ENCODE measurements at regions not wholly inside any gene's neighbourhood (a gene's known extent, or its start where the extent isn't known, plus 50 kb on each side); places are given as distances from the start of the nearest gene placed in this dataset.
"Not testable (repeated sequence)": the region's sequence is repeated elsewhere in the genome, so short reads cannot be mapped to it uniquely, and the experiment has no call there.

GRCh38 chr2:16349811-16350210 is 315.8 kb downstream of the CYRIA start:
- Mint-ChIP-seq H3K9me3 (peaks cover 0 to 10% (median 0%) of the 10 kb centered on the region in 6 donors), H3K36me3 (no peaks in the 10 kb centered on the region), H3K27ac (no peak overlapping the region), H3K27me3 (ENCODE audit: low read depth in 3 of 3) (no peaks in the 10 kb centered on the region), H3K4me1 (no peaks in the 10 kb centered on the region), H3K4me3 (no peak overlapping the region)
- DNase-seq, result no peak

DNA sequence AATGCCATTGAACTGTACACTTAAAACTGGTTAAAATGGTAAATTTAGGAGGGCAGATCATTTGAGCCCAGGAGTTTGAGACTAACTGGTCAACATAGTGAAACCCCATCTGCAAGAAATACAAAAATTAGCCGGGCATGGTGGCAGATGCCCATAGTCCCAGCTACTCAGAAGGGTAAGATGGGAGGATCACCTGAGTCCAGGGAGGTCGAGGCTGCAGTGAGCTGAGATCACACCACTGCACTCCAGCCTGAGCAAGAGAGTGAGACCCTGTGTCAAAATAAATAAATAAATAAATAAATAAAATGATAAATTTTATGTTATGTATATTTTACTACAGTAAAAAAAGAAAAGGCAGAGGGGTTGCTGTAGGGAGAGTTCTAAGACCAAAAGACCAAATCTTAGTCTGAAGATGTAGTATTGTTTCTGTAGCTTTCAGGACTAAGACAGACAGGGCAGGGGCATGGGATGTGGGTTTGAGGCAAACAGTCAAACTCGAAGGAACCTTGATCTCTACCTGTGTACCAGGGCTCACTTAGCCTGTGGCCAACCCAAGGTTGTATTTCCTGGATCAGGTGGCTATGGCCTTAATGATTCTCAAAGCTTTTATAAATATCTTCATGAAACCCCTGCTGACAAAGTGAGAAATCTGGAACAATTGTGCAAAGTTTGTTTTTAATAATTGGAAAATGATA is 316.7 kb downstream of the CYRIA start:
- Mint-ChIP-seq H3K9me3 (peaks cover 0 to 8% (median 0%) of the 10 kb centered on the region in 6 donors), H3K4me3 (no peak overlapping the region), H3K27ac (no peak overlapping the region), H3K4me1 (no peaks in the 10 kb centered on the region), H3K36me3 (no peaks in the 10 kb centered on the region), H3K27me3 (ENCODE audit: low read depth in 3 of 3) (no peaks in the 10 kb centered on the region)
- DNase-seq, result no peak

DNA sequence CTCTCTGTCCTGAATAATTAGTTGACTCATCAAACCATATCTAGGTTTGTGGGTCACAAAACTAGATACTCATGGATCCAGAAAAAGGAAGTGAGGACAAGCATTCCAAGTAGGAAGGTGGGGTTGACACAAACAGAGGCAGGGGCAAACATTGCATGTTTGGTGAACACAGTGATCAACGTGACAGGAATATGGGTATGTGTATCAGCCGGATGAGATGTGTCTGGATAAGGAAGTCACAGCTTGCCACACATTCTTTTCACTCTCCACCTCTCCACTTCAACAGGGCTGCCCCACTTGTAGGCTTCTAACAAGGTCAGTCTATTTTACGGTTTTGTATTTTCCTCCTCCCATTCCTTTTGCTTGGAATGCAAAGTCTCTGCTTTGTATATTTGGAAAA is 319.0 kb downstream of the CYRIA start:
- DNase-seq, result no peak
- H3K4me1 Mint-ChIP-seq, result no peaks in the 10 kb centered on the region
- peaks cover 0 to 8% (median 0%) of the 10 kb centered on the region in 6 donors for H3K9me3 Mint-ChIP-seq
- no peak overlapping the region for H3K4me3 Mint-ChIP-seq
- no peaks in the 10 kb centered on the region for H3K27me3 Mint-ChIP-seq (ENCODE audit: low read depth in 3 of 3)
- no peak overlapping the region for H3K27ac Mint-ChIP-seq
- no peaks in the 10 kb centered on the region for H3K36me3 Mint-ChIP-seq

- H3K27ac Mint-ChIP-seq; H3K36me3 Mint-ChIP-seq; H3K27me3 Mint-ChIP-seq (ENCODE audit: low read depth in 3 of 3); DNase-seq; H3K9me3 Mint-ChIP-seq; H3K4me1 Mint-ChIP-seq; H3K4me3 Mint-ChIP-seq: not testable (repeated sequence)
These were observed 320.4 kb downstream of the CYRIA start for GRCh38 chr2:16345231-16345630.

- Mint-ChIP-seq H3K27ac (no peak overlapping the region), H3K9me3 (peaks cover 6 to 15% (median 7%) of the 10 kb centered on the region in 6 donors), H3K4me3 (no peak overlapping the region), H3K27me3 (ENCODE audit: low read depth in 3 of 3) (peaks cover 0 to 3% (median 0%) of the 10 kb centered on the region in 3 donors), H3K4me1 (no peaks in the 10 kb centered on the region), H3K36me3 (peaks cover 0 to 7% (median 0%) of the 10 kb centered on the region in 3 donors)
- DNase-seq, result no peak
These were observed 326.4 kb downstream of the CYRIA start for GRCh38 chr2:16339206-16339605.

DNA sequence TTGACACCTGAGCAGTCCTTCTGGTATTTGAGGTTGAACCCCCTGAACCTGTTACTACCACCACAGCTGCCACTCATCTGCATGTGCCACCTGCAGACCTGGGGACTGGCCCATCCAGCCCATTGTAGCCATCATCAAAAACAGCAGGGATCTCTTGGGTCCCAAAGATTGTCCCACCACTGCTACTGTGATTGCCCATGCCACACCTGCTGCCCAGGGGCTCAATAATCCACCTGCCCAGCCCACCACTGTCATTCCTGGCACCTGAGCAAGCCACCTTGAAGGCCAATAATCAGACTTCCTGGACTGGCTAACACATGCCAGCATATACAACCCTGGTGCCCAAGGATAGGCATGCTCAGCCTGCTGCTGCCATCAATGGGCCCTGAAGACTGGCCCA is 327.6 kb downstream of the CYRIA start:
- peaks cover 0 to 7% (median 0%) of the 10 kb centered on the region in 3 donors for H3K36me3 Mint-ChIP-seq
- H3K4me1 Mint-ChIP-seq, result no peaks in the 10 kb centered on the region

GRCh38 chr2:16336916-16337315 is 328.7 kb downstream of the CYRIA start:
- Mint-ChIP-seq H3K27me3 (ENCODE audit: low read depth in 3 of 3) (peaks cover 0 to 3% (median 0%) of the 10 kb centered on the region in 3 donors), H3K4me1 (no peaks in the 10 kb centered on the region), H3K9me3 (peaks cover 5 to 15% (median 7%) of the 10 kb centered on the region in 6 donors), H3K27ac (no peak overlapping the region), H3K36me3 (peaks cover 0 to 7% (median 0%) of the 10 kb centered on the region in 3 donors), H3K4me3 (no peak overlapping the region)
- DNase-seq, result no peak

More for the DNA sequence above, 327.6 kb downstream of the CYRIA start:
- Mint-ChIP-seq H3K4me3 (no peak overlapping the region), H3K27me3 (ENCODE audit: low read depth in 3 of 3) (peaks cover 0 to 3% (median 0%) of the 10 kb centered on the region in 3 donors), H3K27ac (no peak overlapping the region), H3K9me3 (peaks cover 6 to 15% (median 7%) of the 10 kb centered on the region in 6 donors)
- DNase-seq, result no peak

DNA sequence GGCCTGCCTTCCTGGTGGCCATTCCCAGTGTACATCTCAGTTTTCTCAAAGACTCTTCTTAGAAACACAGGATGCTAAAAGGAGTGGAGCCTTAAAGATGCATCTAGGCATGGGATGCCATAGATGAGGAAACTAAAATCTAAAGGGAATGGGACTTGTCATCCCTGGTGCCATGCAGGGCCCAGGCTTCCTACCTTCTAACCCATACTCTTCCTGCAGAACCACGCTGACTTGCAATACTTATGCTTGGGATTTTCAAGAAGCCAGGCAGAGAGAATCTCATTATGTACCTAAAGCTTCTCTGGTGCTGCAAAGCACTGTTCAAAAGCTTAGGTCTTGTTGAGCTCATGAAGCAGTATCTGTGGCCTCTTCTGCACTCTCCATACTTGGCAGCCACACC is 329.1 kb downstream of the CYRIA start:
- Mint-ChIP-seq H3K4me3 (no peak overlapping the region), H3K27me3 (ENCODE audit: low read depth in 3 of 3) (peaks cover 0 to 3% (median 0%) of the 10 kb centered on the region in 3 donors), H3K9me3 (peaks cover 5 to 15% (median 7%) of the 10 kb centered on the region in 6 donors), H3K36me3 (peaks cover 0 to 7% (median 0%) of the 10 kb centered on the region in 3 donors), H3K27ac (no peak overlapping the region), H3K4me1 (no peaks in the 10 kb centered on the region)
- no peak for DNase-seq

DNA sequence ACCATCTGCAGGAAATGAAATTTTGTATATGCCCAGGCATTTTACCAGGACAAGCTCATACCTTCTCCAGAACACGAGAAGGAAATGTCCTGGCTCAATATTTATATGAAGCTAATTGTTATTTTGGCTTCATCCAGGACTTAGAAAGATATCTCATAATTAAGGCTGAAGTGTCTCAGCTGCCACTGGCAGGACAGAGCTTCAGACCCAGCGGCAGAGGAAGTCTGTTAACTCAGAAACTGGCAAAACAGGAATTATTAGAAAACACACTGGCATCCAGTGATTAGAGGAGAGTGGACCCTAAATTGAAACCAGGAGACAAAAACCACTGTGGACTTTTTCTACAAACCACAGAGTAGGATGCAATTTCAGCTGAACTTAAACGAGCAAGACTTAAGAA is 329.7 kb downstream of the CYRIA start:
- no peak overlapping the region for H3K27ac Mint-ChIP-seq

DNA sequence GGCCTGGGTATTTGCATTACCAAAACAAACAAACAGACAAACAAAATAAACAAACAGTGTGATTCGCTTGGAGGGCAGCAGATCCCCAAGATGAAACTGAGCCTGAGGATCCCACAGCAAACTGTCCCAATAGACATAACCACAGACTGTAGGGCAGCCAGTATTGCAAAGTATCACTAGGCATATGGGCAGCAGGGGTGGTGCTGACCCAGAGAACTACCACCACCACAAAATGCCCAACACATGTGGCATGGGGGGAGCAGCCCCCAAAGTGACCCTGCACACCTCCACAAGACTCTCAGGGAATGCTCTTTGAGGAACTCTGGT is 330.1 kb downstream of the CYRIA start:
- no peak overlapping the region for H3K27ac Mint-ChIP-seq

More for the DNA sequence above, 329.7 kb downstream of the CYRIA start:
- H3K4me1 Mint-ChIP-seq, result no peaks in the 10 kb centered on the region
- H3K36me3 Mint-ChIP-seq, result peaks cover 0 to 7% (median 0%) of the 10 kb centered on the region in 3 donors
- H3K4me3 Mint-ChIP-seq, result no peak overlapping the region
- peaks cover 5 to 15% (median 7%) of the 10 kb centered on the region in 6 donors for H3K9me3 Mint-ChIP-seq
- peaks cover 0 to 3% (median 0%) of the 10 kb centered on the region in 3 donors for H3K27me3 Mint-ChIP-seq (ENCODE audit: low read depth in 3 of 3)
- DNase-seq, result no peak

GRCh38 chr2:16334886-16335603 is 330.6 kb downstream of the CYRIA start:
- no peak for DNase-seq
- Mint-ChIP-seq H3K4me3 (no peak overlapping the region), H3K4me1 (no peaks in the 10 kb centered on the region), H3K27me3 (ENCODE audit: low read depth in 3 of 3) (peaks cover 0 to 1% (median 0%) of the 10 kb centered on the region in 3 donors), H3K9me3 (peaks cover 3 to 13% (median 7%) of the 10 kb centered on the region in 6 donors), H3K27ac (no peak overlapping the region), H3K36me3 (peaks cover 0 to 7% (median 0%) of the 10 kb centered on the region in 3 donors)

More for the DNA sequence above, 330.1 kb downstream of the CYRIA start:
- peaks cover 0 to 5% (median 0%) of the 10 kb centered on the region in 3 donors for H3K27me3 Mint-ChIP-seq (ENCODE audit: low read depth in 3 of 3)
- no peak overlapping the region for H3K4me3 Mint-ChIP-seq
- no peaks in the 10 kb centered on the region for H3K4me1 Mint-ChIP-seq
- no peak for DNase-seq
- H3K36me3 Mint-ChIP-seq, result peaks cover 0 to 7% (median 0%) of the 10 kb centered on the region in 3 donors
- peaks cover 5 to 15% (median 7%) of the 10 kb centered on the region in 6 donors for H3K9me3 Mint-ChIP-seq

- Mint-ChIP-seq H3K36me3 (peaks cover 0 to 3% (median 0%) of the 10 kb centered on the region in 3 donors), H3K4me3 (no peak overlapping the region), H3K4me1 (no peaks in the 10 kb centered on the region), H3K27ac (no peak overlapping the region), H3K27me3 (ENCODE audit: low read depth in 3 of 3) (peaks cover 0 to 1% (median 0%) of the 10 kb centered on the region in 3 donors), H3K9me3 (peaks cover 3 to 6% (median 5%) of the 10 kb centered on the region in 6 donors)
- no peak for DNase-seq
These were observed 331.3 kb downstream of the CYRIA start for GRCh38 chr2:16334366-16334765.

DNA sequence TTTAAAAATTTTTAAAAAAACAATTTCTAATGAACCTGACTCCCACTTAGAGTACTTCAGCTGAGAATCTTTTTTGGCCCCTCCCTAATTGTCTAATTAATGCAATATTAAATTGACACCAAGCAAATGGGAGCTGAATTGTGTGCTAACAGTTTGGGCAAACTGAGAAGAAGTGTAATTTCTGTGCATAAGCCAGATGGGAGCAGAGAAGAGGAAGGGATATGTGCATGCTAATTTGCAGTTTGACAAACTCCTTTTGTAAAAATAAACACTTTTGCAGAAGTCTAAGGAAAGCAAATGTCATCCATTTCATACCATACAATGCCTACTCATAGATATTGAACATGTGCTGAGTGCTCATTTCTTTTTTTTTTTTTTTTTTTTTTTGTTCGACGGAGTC is 332.0 kb downstream of the CYRIA start:
- Mint-ChIP-seq H3K4me1 (no peaks in the 10 kb centered on the region), H3K27me3 (ENCODE audit: low read depth in 3 of 3) (peaks cover 0 to 4% (median 0%) of the 10 kb centered on the region in 3 donors)

More for the DNA sequence above, 332.0 kb downstream of the CYRIA start:
- DNase-seq, result no peak
- H3K27ac Mint-ChIP-seq, result no peak overlapping the region
- no peaks in the 10 kb centered on the region for H3K36me3 Mint-ChIP-seq
- peaks cover 0 to 5% (median 1%) of the 10 kb centered on the region in 6 donors for H3K9me3 Mint-ChIP-seq
- H3K4me3 Mint-ChIP-seq, result no peak overlapping the region
